Activated CD4-positive, alpha-beta T cell treated with anti-CD3 and anti-CD28 coated beads, Interleukin-2, amount 10 ng/mL, durations not matched to agents 24 days and 14 days (primary cell): ENCODE measurements at regions not wholly inside any gene's neighbourhood (a gene's known extent, or its start where the extent isn't known, plus 50 kb on each side); places are given as distances from the start of the nearest gene placed in this dataset.

Source experiments
- DNase-seq: peaks from one replicate; pipeline ENCODE4 v3.0.0; 2022
- H3K27ac Mint-ChIP-seq: one replicate; pipeline ENCODE4 v1.8.0; 2022; ENCODE audit warnings: mild to moderate bottlenecking, mixed read lengths
- H3K27me3 Mint-ChIP-seq: one replicate; pipeline ENCODE4 v1.8.0; 2022; ENCODE audit warnings: mixed read lengths
- H3K36me3 Mint-ChIP-seq: one replicate; pipeline ENCODE4 v1.8.0; 2022; ENCODE audit warnings: low read depth, mild to moderate bottlenecking, mixed read lengths
- H3K4me1 Mint-ChIP-seq: one replicate; pipeline ENCODE4 v1.8.0; 2021; ENCODE audit warnings: mixed read lengths
- H3K4me3 Mint-ChIP-seq: one replicate; pipeline ENCODE4 v1.8.0; 2022; ENCODE audit warnings: mild to moderate bottlenecking, moderate library complexity, mixed read lengths
- H3K9me3 Mint-ChIP-seq: one replicate; pipeline ENCODE4 v1.8.0; 2021; ENCODE audit warnings: mixed read lengths
- intact Hi-C: fragments of 100-400 bp; cut with micrococcal nuclease; formaldehyde crosslinking; loops from one replicate; pipeline ENCODE4 v1.15.1; 2023

GRCh38 chr14:87156878-87157277 lies 836.1 kb downstream of the GALC start:
- H3K27ac Mint-ChIP-seq = no peak overlapping the region
- intact Hi-C loops = no loop called here
- peaks cover 7% of the 10 kb centered on the region for H3K9me3 Mint-ChIP-seq
- H3K27me3 Mint-ChIP-seq = no peaks in the 10 kb centered on the region
- no peak for DNase-seq
- H3K36me3 Mint-ChIP-seq = no peaks in the 10 kb centered on the region
- H3K4me3 Mint-ChIP-seq = no peak overlapping the region
- H3K4me1 Mint-ChIP-seq = no peaks in the 10 kb centered on the region

DNA sequence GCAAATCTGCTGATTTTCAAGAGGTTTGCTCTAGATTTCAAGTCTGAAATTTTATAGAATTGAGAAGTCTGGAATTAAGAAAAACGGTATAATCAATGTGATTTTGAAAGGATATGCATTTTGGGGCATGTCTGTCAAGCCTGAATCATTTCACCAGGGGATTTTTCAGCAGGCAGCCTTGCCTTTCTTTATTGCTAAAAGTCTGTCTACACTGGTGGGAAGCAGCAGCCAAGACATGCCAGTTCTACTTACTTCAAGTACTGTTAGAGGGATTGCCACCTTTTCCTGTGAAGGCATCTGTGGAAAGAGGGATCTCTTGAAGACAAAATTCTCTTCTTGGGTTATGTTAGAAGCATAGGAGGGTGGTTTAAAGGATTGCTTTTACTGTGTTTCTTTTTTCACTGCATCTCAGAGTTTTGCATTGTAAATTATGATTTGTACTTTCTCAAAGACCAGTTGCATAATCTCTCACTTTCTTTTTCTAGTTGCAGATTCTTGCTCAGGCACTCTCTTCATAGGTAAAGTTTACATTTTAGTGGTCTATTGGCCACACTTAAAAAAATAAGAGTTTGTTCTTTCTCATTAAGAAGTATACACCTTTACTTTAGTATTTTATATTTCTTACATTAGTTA lies 837.0 kb downstream of the GALC start:
- no peak overlapping the region for H3K4me3 Mint-ChIP-seq
- intact Hi-C loops = no loop called here
- H3K4me1 Mint-ChIP-seq = no peaks in the 10 kb centered on the region
- H3K27me3 Mint-ChIP-seq = no peaks in the 10 kb centered on the region
- no peak overlapping the region for H3K27ac Mint-ChIP-seq
- peaks cover 4% of the 10 kb centered on the region for H3K9me3 Mint-ChIP-seq
- no peak for DNase-seq
- no peaks in the 10 kb centered on the region for H3K36me3 Mint-ChIP-seq

DNA sequence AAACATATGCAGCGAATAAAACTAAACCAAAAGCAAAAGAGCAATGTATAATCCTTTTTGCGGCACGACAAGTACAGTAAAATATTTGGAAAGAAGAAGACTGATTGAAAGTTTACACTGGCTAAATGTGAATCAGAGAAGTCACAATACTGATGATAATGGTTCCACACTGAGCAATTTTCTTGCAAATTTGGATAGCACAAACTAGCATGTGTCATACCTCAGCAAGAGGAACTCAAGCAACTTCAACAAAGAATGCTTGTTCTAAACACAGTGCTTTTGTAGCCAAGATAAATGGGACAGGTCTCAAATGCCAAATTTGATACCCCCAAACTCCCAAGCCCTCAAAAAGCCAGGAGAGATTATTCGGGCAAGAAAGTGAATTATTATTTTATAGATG lies 839.1 kb downstream of the GALC start:
- intact Hi-C loops = no loop called here
- no peaks in the 10 kb centered on the region for H3K27me3 Mint-ChIP-seq
- H3K4me1 Mint-ChIP-seq = no peaks in the 10 kb centered on the region
- H3K36me3 Mint-ChIP-seq = no peaks in the 10 kb centered on the region
- no peak overlapping the region for H3K4me3 Mint-ChIP-seq
- no peak for DNase-seq
- H3K9me3 Mint-ChIP-seq = no peaks in the 10 kb centered on the region
- no peak overlapping the region for H3K27ac Mint-ChIP-seq

GRCh38 chr14:87153391-87153790 lies 839.6 kb downstream of the GALC start:
- intact Hi-C loops = no loop called here
- no peaks in the 10 kb centered on the region for H3K27me3 Mint-ChIP-seq
- H3K9me3 Mint-ChIP-seq = no peaks in the 10 kb centered on the region
- no peak overlapping the region for H3K27ac Mint-ChIP-seq
- no peak for DNase-seq
- no peaks in the 10 kb centered on the region for H3K4me1 Mint-ChIP-seq
- H3K4me3 Mint-ChIP-seq = no peak overlapping the region
- H3K36me3 Mint-ChIP-seq = no peaks in the 10 kb centered on the region

DNA sequence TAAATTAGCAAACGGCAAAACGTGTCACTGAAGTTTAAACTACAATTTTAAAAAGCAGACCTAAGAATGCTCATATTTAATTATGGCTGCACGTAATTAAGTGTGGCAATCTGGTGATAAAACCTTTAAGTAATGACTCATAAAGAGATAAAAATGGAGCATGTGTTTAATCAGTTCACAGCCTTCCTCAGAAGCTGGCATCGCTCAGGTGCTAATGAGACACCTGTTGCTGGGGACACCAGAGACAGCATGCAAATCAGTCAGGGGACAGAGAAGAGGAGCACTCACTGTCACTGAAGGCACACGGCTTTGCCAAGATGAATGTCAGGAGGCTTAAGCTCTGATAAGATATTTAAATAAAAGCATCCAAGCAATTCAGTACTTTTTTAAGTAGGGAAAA lies 840.3 kb downstream of the GALC start:
- Mint-ChIP-seq H3K4me1 (no peaks in the 10 kb centered on the region), H3K36me3 (no peaks in the 10 kb centered on the region), H3K27ac (no peak overlapping the region), H3K27me3 (no peaks in the 10 kb centered on the region), H3K4me3 (no peak overlapping the region), H3K9me3 (no peaks in the 10 kb centered on the region)
- DNase-seq = no peak
- intact Hi-C loops = no loop called here

GRCh38 chr14:87149583-87150354 lies 843.2 kb downstream of the GALC start:
- no peaks in the 10 kb centered on the region for H3K36me3 Mint-ChIP-seq

DNA sequence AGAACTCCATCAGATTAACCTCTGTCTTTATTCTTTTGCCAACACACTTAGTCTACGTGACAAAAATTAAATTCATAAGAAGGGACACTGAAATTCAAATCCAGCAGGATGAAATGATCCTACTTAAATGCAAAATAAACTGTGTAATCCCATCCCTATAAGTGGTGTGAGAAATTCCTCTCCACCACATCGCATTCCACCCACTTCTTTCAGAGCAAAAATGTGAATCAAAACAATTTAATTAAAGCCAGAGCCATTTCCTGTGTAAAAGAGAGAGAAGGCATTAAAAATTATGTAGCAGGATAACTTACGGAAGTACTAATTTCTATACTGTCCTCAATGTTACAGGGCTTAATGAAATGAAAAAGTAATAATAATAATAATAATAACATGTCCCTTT lies 844.3 kb downstream of the GALC start:
- H3K36me3 Mint-ChIP-seq = no peaks in the 10 kb centered on the region
- no peaks in the 10 kb centered on the region for H3K4me1 Mint-ChIP-seq
- no peaks in the 10 kb centered on the region for H3K9me3 Mint-ChIP-seq
- no peak overlapping the region for H3K27ac Mint-ChIP-seq
- no peaks in the 10 kb centered on the region for H3K27me3 Mint-ChIP-seq
- no peak for DNase-seq
- intact Hi-C loops = no loop called here
- H3K4me3 Mint-ChIP-seq = no peak overlapping the region

More at GRCh38 chr14:87149583-87150354, 843.2 kb downstream of the GALC start:
- no peak for DNase-seq
- Mint-ChIP-seq H3K27ac (no peak overlapping the region), H3K9me3 (no peaks in the 10 kb centered on the region), H3K4me3 (no peak overlapping the region), H3K27me3 (no peaks in the 10 kb centered on the region), H3K4me1 (no peaks in the 10 kb centered on the region)
- intact Hi-C loops = no loop called here

- Mint-ChIP-seq H3K27ac (no peak overlapping the region), H3K4me1 (no peaks in the 10 kb centered on the region), H3K9me3 (peaks cover 7% of the 10 kb centered on the region), H3K36me3 (no peaks in the 10 kb centered on the region), H3K4me3 (no peak overlapping the region), H3K27me3 (no peaks in the 10 kb centered on the region)
- no peak for DNase-seq
- intact Hi-C loops = no loop called here
Measured at GRCh38 chr14:87142551-87143211, 850.3 kb downstream of the GALC start.

DNA sequence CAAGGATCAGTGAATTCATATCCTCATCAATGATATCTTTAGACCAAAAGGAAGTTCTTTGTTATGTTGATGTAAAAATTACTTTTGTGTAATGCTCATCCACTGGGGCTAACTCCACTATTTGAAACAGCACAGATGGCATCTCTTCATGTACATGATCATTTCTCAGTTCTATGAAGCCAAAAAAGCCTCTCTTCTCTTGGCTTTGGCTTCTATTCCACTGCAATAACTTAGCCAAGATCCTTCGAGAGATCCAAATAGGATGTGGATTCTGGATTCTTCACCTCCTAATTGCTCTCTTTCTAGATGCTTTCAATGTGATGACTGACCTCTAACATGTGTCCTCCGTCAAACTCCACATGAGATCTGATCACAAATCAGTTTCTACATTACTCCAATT lies 851.2 kb downstream of the GALC start:
- Mint-ChIP-seq H3K9me3 (peaks cover 7% of the 10 kb centered on the region), H3K27me3 (no peaks in the 10 kb centered on the region), H3K27ac (no peak overlapping the region), H3K4me1 (no peaks in the 10 kb centered on the region), H3K4me3 (no peak overlapping the region), H3K36me3 (no peaks in the 10 kb centered on the region)
- intact Hi-C loops = no loop called here
- no peak for DNase-seq

DNA sequence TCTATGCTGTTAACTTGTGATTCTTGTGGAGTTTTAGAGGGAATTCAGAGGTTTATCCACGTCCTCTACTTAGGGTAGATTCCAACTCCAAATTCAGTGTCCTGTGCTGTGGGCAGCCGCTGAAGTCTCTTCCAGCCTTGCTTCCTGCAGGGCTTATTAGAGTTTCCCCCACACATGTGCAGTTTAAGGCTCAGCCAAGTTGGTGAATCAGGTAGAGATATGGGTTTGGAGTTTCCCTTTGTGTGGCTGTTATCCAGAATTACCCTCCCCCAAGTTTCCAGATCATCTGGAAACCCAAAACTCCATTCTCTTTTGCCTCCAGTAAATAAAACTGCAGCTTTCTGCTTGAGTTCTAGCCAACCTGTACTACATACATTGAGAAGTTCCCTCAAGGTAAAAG lies 853.7 kb downstream of the GALC start:
- Mint-ChIP-seq H3K27ac (no peak overlapping the region), H3K9me3 (peaks cover 7% of the 10 kb centered on the region), H3K36me3 (no peaks in the 10 kb centered on the region), H3K4me1 (no peaks in the 10 kb centered on the region), H3K4me3 (no peak overlapping the region), H3K27me3 (no peaks in the 10 kb centered on the region)
- no peak for DNase-seq
- intact Hi-C loops = no loop called here

DNA sequence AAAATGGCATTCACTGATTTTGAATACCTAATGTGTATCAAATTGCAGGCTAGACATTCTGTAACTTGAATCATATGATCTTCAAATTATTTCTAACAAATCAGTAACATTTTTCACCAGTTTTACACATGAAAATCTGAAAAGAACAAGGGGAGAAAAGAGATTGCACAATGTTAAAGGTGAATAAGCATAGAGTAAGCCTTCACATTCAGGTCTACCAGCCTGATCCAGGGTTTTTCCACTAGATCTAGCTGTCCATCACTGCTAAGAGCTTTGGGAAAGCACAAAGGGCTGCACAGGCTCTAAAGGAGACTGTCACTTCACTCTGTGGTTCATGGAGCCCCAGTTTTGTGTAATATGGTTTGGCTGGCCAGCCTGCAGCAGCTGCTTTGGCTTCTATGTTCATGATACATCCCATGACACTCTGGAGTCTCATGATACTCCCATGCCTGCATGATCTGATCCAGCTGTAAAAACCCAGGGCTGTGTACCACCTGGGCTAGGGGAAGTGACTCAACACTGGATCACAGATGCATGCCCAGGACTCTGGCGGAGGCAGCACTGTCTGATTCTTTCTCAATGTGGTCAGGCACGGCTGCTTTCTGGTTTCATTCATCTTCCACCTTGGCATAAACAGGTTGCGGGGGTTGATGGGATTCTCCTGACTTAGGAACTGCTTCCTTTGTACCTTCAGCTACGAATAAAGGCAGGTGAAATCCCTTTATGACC lies 859.7 kb downstream of the GALC start:
- Mint-ChIP-seq H3K27me3 (no peaks in the 10 kb centered on the region), H3K9me3 (no peaks in the 10 kb centered on the region), H3K36me3 (no peaks in the 10 kb centered on the region), H3K4me1 (no peaks in the 10 kb centered on the region), H3K4me3 (no peak overlapping the region), H3K27ac (no peak overlapping the region)
- intact Hi-C loops = no loop called here
- no peak for DNase-seq

GRCh38 chr14:87131879-87132278 lies 861.1 kb downstream of the GALC start:
- Mint-ChIP-seq H3K36me3 (no peaks in the 10 kb centered on the region), H3K4me3 (no peak overlapping the region), H3K4me1 (no peaks in the 10 kb centered on the region), H3K27me3 (no peaks in the 10 kb centered on the region), H3K27ac (no peak overlapping the region), H3K9me3 (no peaks in the 10 kb centered on the region)
- intact Hi-C loops = no loop called here
- no peak for DNase-seq

GRCh38 chr14:87122166-87122565 lies 870.8 kb downstream of the GALC start:
- DNase-seq = no peak
- Mint-ChIP-seq H3K27me3 (no peaks in the 10 kb centered on the region), H3K4me1 (no peaks in the 10 kb centered on the region), H3K4me3 (no peak overlapping the region), H3K36me3 (no peaks in the 10 kb centered on the region), H3K27ac (no peak overlapping the region), H3K9me3 (no peaks in the 10 kb centered on the region)
- intact Hi-C loops = no loop called here

DNA sequence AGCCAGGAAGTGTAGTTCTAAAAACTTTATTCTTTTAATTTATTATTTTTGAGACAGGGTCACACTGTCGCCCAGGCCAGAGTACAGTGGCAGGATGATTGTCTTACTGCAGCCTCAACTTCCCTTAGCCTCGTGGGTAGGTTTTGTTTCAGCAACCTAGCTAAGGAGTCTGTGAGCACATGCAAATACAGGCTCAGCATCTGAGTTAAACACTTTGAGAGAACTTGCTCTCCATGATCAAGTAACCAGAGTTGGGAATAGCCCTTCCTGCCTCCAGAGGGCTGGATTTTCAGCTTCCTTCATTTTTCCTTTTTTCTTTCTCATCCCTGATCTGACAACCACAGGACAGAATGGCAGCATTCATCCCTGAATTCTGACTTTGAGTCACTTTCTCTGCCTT lies 871.3 kb downstream of the GALC start:
- Mint-ChIP-seq H3K27me3 (no peaks in the 10 kb centered on the region), H3K27ac (no peak overlapping the region), H3K9me3 (no peaks in the 10 kb centered on the region), H3K4me3 (no peak overlapping the region), H3K36me3 (no peaks in the 10 kb centered on the region), H3K4me1 (no peaks in the 10 kb centered on the region)
- DNase-seq = no peak
- intact Hi-C loops = no loop called here
